GM12878 (cell line): ENCODE measurements at regions not wholly inside any gene's neighbourhood (a gene's known extent, or its start where the extent isn't known, plus 50 kb on each side); places are given as distances from the start of the nearest gene placed in this dataset.

Experiments used
- CHD1 ChIP-seq: IDR thresholded peaks from 2 replicates; pipeline ENCODE4 v1.6.1; 2012; ENCODE audit warnings: low read depth, low read length, improper control_type of control experiment
- CTCF ChIP-seq, 3 experiments: IDR thresholded peaks in 2 of 3; conservative IDR thresholded peaks in 1 of 3; 2 replicates each; pipeline ENCODE4 v1.5.1; 2011; ENCODE audit warnings: low read depth in 3 of 3, low read length in 3 of 3, mild to moderate bottlenecking in 3 of 3, control low read depth in 2 of 3, moderate library complexity in 2 of 3, inconsistent platforms in 1 of 3, mixed read lengths in 1 of 3; ENCODE audit not compliant: control insufficient read depth in 2 of 3, insufficient read depth in 1 of 3; ENCODE audit errors: extremely low read depth in 1 of 3
- ELK1 ChIP-seq: IDR thresholded peaks from 2 replicates; pipeline ENCODE4 v1.6.1; 2012; ENCODE audit warnings: low read depth, low read length, improper control_type of control experiment
- EP300 ChIP-seq, 2 experiments: fragments of 150-350 bp in 1 of 2; IDR thresholded peaks; 2 replicates each; pipeline ENCODE4 v1.6.1; 2011 to 2012; ENCODE audit warnings: low read depth in 2 of 2, low read length in 2 of 2, borderline replicate concordance in 1 of 2, improper control_type of control experiment in 1 of 2, inconsistent platforms in 1 of 2; ENCODE audit not compliant: control insufficient read depth in 1 of 2
- MYC ChIP-seq: IDR thresholded peaks from 2 replicates; pipeline ENCODE4 v1.6.1; 2011; ENCODE audit warnings: mild to moderate bottlenecking, low read length, moderate library complexity, inconsistent platforms; ENCODE audit not compliant: insufficient read depth, insufficient replicate concordance, insufficient read length, severe bottlenecking
- NFYA ChIP-seq: IDR thresholded peaks from 2 replicates; pipeline ENCODE4 v1.6.1; 2011; ENCODE audit warnings: low read depth, mild to moderate bottlenecking, low read length, improper control_type of control experiment, borderline replicate concordance
- NKRF ChIP-seq: fragments of 450-650 bp; conservative IDR thresholded peaks from 2 replicates; pipeline ENCODE4 v1.6.1; 2017; ENCODE audit warnings: mild to moderate bottlenecking, moderate library complexity
- POLR2A ChIP-seq: IDR thresholded peaks from 2 replicates; pipeline ENCODE4 v1.6.1; 2011; ENCODE audit warnings: low read depth, mild to moderate bottlenecking, low read length
- SMAD1 ChIP-seq: fragments of 450-650 bp; IDR thresholded peaks from 2 replicates; pipeline ENCODE4 v1.6.1; 2018; ENCODE audit warnings: mild to moderate bottlenecking, low read depth; ENCODE audit not compliant: partially characterized antibody
- TAF1 ChIP-seq: IDR thresholded peaks from 2 replicates; pipeline ENCODE4 v1.6.1; 2011; ENCODE audit warnings: mild to moderate bottlenecking, low read depth, low read length, borderline replicate concordance
- YY1 ChIP-seq: IDR thresholded peaks from 2 replicates; pipeline ENCODE4 v1.6.1; 2011; ENCODE audit warnings: low read depth, mild to moderate bottlenecking, low read length
- ZNF207 ChIP-seq: fragments of 450-650 bp; IDR thresholded peaks from 2 replicates; pipeline ENCODE4 v1.6.1; 2014; ENCODE audit warnings: antibody characterized with exemption, mild to moderate bottlenecking, borderline replicate concordance

- TF ChIP-seq CHD1 (no peak), CTCF (IDR thresholded peaks at IDR 0.05 in 2 of 3, conservative IDR thresholded peaks at IDR 0.05 in 1 of 3; ENCODE audit: control insufficient read depth in 2 of 3, extremely low read depth in 1 of 3, insufficient read depth in 1 of 3, low read depth in 3 of 3, low read length in 3 of 3) (no peak), SMAD1 (no peak), TAF1 (no peak), YY1 (no peak), MYC (no peak), POLR2A (no peak), NKRF (no peak), ZNF207 (no peak), ELK1 (no peak), NFYA (no peak), EP300 (IDR thresholded peaks at IDR 0.05; ENCODE audit: borderline replicate concordance in 1 of 2, control insufficient read depth in 1 of 2, low read depth in 2 of 2, low read length in 2 of 2) (no peak)
Observed at GRCh38 chr14:97840159-97840558, 1043.0 kb downstream of the VRK1 start.
